GM21515 (cell line): ENCODE measurements at regions not wholly inside any gene's neighbourhood (a gene's known extent, or its start where the extent isn't known, plus 50 kb on each side); places are given as distances from the start of the nearest gene placed in this dataset.
"Not testable (repeated sequence)": the region's sequence is repeated elsewhere in the genome, so short reads cannot be mapped to it uniquely, and the experiment has no call there.

Source experiments
- ATAC-seq: cut with Tn5 transposase; IDR thresholded peaks from one replicate; pipeline ENCODE4 v1.9.1; 2021; ENCODE audit not compliant: unreplicated experiment

GRCh38 chr6:84358581-84358980, 131.1 kb upstream of the CEP162 start:
- no peak for ATAC-seq

- no peak for ATAC-seq
Observed at GRCh38 chr6:84357631-84358030, 130.2 kb upstream of the CEP162 start.

- ATAC-seq, result no peak
Observed at GRCh38 chr6:84356907-84357306, 129.5 kb upstream of the CEP162 start.

GRCh38 chr6:84353459-84354423, 126.3 kb upstream of the CEP162 start:
- ATAC-seq, result no peak

- ATAC-seq, result no peak
Observed at GRCh38 chr6:84350397-84350796, 123.0 kb upstream of the CEP162 start.

GRCh38 chr6:84349542-84349941, 122.1 kb upstream of the CEP162 start:
- ATAC-seq, result no peak

- ATAC-seq, result no peak
Observed at GRCh38 chr6:84348801-84349200, 121.4 kb upstream of the CEP162 start.

- no peak for ATAC-seq
Observed at GRCh38 chr6:84346372-84346771, 118.9 kb upstream of the CEP162 start.

GRCh38 chr6:84344005-84344404, 116.6 kb upstream of the CEP162 start:
- ATAC-seq, result no peak

GRCh38 chr6:84340422-84340821, 113.0 kb upstream of the CEP162 start:
- ATAC-seq, result no peak

- no peak for ATAC-seq
Observed at GRCh38 chr6:84333842-84334241, 106.4 kb upstream of the CEP162 start.

GRCh38 chr6:84332139-84333034, 104.9 kb upstream of the CEP162 start:
- peak; percentile 98 for ATAC-seq

- no peak for ATAC-seq
Observed at GRCh38 chr6:84330325-84330724, 102.9 kb upstream of the CEP162 start.

GRCh38 chr6:84329516-84329915, 102.1 kb upstream of the CEP162 start:
- no peak for ATAC-seq

- no peak for ATAC-seq
Observed at GRCh38 chr6:84329077-84329476, 101.6 kb upstream of the CEP162 start.

GRCh38 chr6:84317463-84317862, 90.0 kb upstream of the CEP162 start:
- ATAC-seq, result no peak

GRCh38 chr6:84314377-84314898, 87.0 kb upstream of the CEP162 start:
- ATAC-seq, result no peak

- no peak for ATAC-seq
Observed at GRCh38 chr6:84309336-84309735, 81.9 kb upstream of the CEP162 start.

- ATAC-seq, result no peak
Observed at GRCh38 chr6:84304881-84305280, 77.4 kb upstream of the CEP162 start.

GRCh38 chr6:84291033-84291432, 63.6 kb upstream of the CEP162 start:
- ATAC-seq, result not testable (repeated sequence)

- no peak for ATAC-seq
Observed at GRCh38 chr6:84284428-84285049, 57.1 kb upstream of the CEP162 start.
